CD14-positive monocyte (primary cell): ENCODE measurements at regions not wholly inside any gene's neighbourhood (a gene's known extent, or its start where the extent isn't known, plus 50 kb on each side); places are given as distances from the start of the nearest gene placed in this dataset.

ENCODE experiments used
- DNase-seq, 3 donors: peaks; one replicate each; pipeline ENCODE4 v3.0.0-alpha.2; 2011 to 2022
- H2AFZ ChIP-seq: 2 replicates; pipeline ENCODE4 v1.6.0; 2012; ENCODE audit warnings: mild to moderate bottlenecking, low read depth, low read length, inconsistent platforms; ENCODE audit not compliant: insufficient read depth, poor library complexity, severe bottlenecking
- H3K27ac ChIP-seq, 2 donors: 1 replicate in 1 of 2; 2 replicates in 1 of 2; pipeline ENCODE4 v1.5.1; 2012 to 2013; ENCODE audit warnings: low read length in 2 of 2, control low read depth in 1 of 2, inconsistent platforms in 1 of 2, low read depth in 1 of 2, mild to moderate bottlenecking in 1 of 2
- H3K27me3 ChIP-seq, 2 donors: one replicate each; pipeline versions ENCODE4 v1.6.0 to v1.6.1; 2011 to 2013; ENCODE audit warnings: low read length in 2 of 2; ENCODE audit not compliant: control insufficient read depth in 2 of 2, insufficient read depth in 2 of 2
- H3K36me3 ChIP-seq, 2 donors: replicated peaks in 1 of 2; 1 replicate in 1 of 2; 2 replicates in 1 of 2; pipeline versions ENCODE4 v1.5.1 to v1.6.1; 2012 to 2013; ENCODE audit warnings: low read length in 2 of 2, control low read depth in 1 of 2, inconsistent platforms in 1 of 2, mild to moderate bottlenecking in 1 of 2; ENCODE audit not compliant: insufficient read depth in 2 of 2, control insufficient read depth in 1 of 2
- H3K4me1 ChIP-seq, 2 donors: 1 replicate in 1 of 2; 2 replicates in 1 of 2; pipeline versions ENCODE4 v1.5.1 to v1.6.1; 2012 to 2013; ENCODE audit warnings: low read length in 2 of 2, control low read depth in 1 of 2, inconsistent platforms in 1 of 2, mild to moderate bottlenecking in 1 of 2, moderate library complexity in 1 of 2; ENCODE audit not compliant: insufficient read depth in 2 of 2, control insufficient read depth in 1 of 2
- H3K4me2 ChIP-seq: replicated peaks from 2 replicates; pipeline ENCODE3; 2012; ENCODE audit warnings: low read length, moderate library complexity, mild to moderate bottlenecking; ENCODE audit not compliant: poor library complexity, severe bottlenecking; ENCODE audit errors: extremely low read depth
- H3K4me3 ChIP-seq, 3 experiments: fragments of 200-600 bp in 1 of 3; sonication (generic) in 1 of 3; replicated peaks in 1 of 3; 1 replicate in 2 of 3; 2 replicates in 1 of 3; pipeline ENCODE4 v1.5.1; 2011 to 2013; ENCODE audit warnings: low read length in 3 of 3, mild to moderate bottlenecking in 3 of 3, control low read depth in 2 of 3, low read depth in 2 of 3, inconsistent platforms in 1 of 3, moderate library complexity in 1 of 3
- H3K79me2 ChIP-seq: 2 replicates; pipeline ENCODE4 v1.6.0; 2012; ENCODE audit warnings: mild to moderate bottlenecking, control low read depth, inconsistent platforms, low read length, moderate library complexity; ENCODE audit not compliant: insufficient read depth
- H3K9ac ChIP-seq: 2 replicates; pipeline ENCODE4 v1.6.0; 2017; ENCODE audit warnings: low read length, mild to moderate bottlenecking; ENCODE audit not compliant: insufficient read depth, poor library complexity, severe bottlenecking
- H3K9me3 ChIP-seq, 2 donors: replicated peaks in 1 of 2; 1 replicate in 1 of 2; 2 replicates in 1 of 2; pipeline versions ENCODE4 v1.5.1 to v1.6.1; 2012 to 2013; ENCODE audit warnings: low read length in 2 of 2, control low read depth in 1 of 2; ENCODE audit not compliant: control insufficient read depth in 1 of 2, insufficient read depth in 1 of 2
- H4K20me1 ChIP-seq: 2 replicates; pipeline ENCODE4 v1.6.0; 2012; ENCODE audit warnings: mild to moderate bottlenecking, low read length, control low read depth, moderate library complexity; ENCODE audit not compliant: insufficient read depth
- H3K27ac Mint-ChIP-seq, 7 donors: one replicate each; pipeline ENCODE4 v1.8.0; 2020; ENCODE audit warnings: mild to moderate bottlenecking in 7 of 7, mixed read lengths in 7 of 7, moderate library complexity in 6 of 7, inconsistent platforms in 2 of 7
- H3K27me3 Mint-ChIP-seq, 3 donors: one replicate each; pipeline ENCODE4 v1.8.0; 2021 to 2022; ENCODE audit warnings: low read depth in 3 of 3, mild to moderate bottlenecking in 3 of 3, mixed read lengths in 3 of 3, moderate library complexity in 3 of 3, inconsistent platforms in 1 of 3
- H3K36me3 Mint-ChIP-seq, 2 donors: one replicate each; pipeline ENCODE4 v1.8.0; 2020; ENCODE audit warnings: mixed read lengths in 2 of 2, inconsistent platforms in 1 of 2, mild to moderate bottlenecking in 1 of 2
- H3K4me1 Mint-ChIP-seq: one replicate; pipeline ENCODE4 v1.8.0; 2020; ENCODE audit warnings: mild to moderate bottlenecking, mixed read lengths
- H3K4me3 Mint-ChIP-seq, 2 donors: one replicate each; pipeline ENCODE4 v1.8.0; 2020; ENCODE audit warnings: mild to moderate bottlenecking in 2 of 2, mixed read lengths in 2 of 2, moderate library complexity in 1 of 2
- H3K9me3 Mint-ChIP-seq, 7 donors: one replicate each; pipeline ENCODE4 v1.8.0; 2020 to 2022; ENCODE audit warnings: mixed read lengths in 7 of 7, mild to moderate bottlenecking in 6 of 7, moderate library complexity in 6 of 7, inconsistent platforms in 2 of 7
- WGBS: methylation state at CpG from one replicate; pipeline ENCODE4 v1.1.5; 2013; ENCODE audit warnings: missing lambda C conversion rate; ENCODE audit not compliant: insufficient coverage; 5-methylcytosine and 5-hydroxymethylcytosine counted together
- intact Hi-C, 2 donors: fragments of 100-400 bp; cut with micrococcal nuclease; formaldehyde crosslinking; loops; one replicate each; pipeline versions ENCODE4 v1.15.0 to v1.15.1; 2023
- TF ChIP-seq, protein P1 (sequence below): fragments of 200-600 bp; IDR thresholded peaks from one replicate; pipeline ENCODE4 v1.8.0; 2022; ENCODE audit warnings: antibody characterized with exemption, mild to moderate bottlenecking

DNA sequence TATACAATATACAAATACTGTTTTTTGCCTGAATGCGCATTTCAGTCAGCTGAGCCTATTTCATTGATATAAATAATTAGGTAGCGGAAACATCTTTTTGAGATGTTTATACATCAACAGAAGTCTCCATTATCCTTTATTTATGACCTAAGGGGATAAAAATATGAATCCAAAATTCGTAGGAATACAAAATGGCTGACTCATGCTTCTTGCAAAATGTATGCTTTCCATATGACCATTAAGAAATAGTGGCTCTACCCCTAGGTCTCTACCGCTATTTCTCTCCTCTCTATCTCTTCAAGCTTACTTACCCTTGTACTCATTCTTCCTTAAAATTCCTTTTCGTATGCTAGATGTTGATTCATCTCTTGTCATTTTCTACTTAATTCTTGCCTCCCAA lies 338.4 kb upstream of the TMPRSS15 start:
- TF ChIP-seq, protein P1, sequence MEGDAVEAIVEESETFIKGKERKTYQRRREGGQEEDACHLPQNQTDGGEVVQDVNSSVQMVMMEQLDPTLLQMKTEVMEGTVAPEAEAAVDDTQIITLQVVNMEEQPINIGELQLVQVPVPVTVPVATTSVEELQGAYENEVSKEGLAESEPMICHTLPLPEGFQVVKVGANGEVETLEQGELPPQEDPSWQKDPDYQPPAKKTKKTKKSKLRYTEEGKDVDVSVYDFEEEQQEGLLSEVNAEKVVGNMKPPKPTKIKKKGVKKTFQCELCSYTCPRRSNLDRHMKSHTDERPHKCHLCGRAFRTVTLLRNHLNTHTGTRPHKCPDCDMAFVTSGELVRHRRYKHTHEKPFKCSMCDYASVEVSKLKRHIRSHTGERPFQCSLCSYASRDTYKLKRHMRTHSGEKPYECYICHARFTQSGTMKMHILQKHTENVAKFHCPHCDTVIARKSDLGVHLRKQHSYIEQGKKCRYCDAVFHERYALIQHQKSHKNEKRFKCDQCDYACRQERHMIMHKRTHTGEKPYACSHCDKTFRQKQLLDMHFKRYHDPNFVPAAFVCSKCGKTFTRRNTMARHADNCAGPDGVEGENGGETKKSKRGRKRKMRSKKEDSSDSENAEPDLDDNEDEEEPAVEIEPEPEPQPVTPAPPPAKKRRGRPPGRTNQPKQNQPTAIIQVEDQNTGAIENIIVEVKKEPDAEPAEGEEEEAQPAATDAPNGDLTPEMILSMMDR = no peak
- peaks cover 0 to 5% (median 3%) of the 10 kb centered on the region in 7 donors for H3K9me3 Mint-ChIP-seq
- WGBS = 75% methylated on average over 1 of the region's 5 CpGs
- H3K27ac Mint-ChIP-seq = no peak overlapping the region
- intact Hi-C loops = no loop called here
- H3K36me3 ChIP-seq = no peaks in the 10 kb centered on the region
- H3K27me3 Mint-ChIP-seq = no peaks in the 10 kb centered on the region
- H2AFZ ChIP-seq = no peak overlapping the region
- H3K4me1 Mint-ChIP-seq = no peaks in the 10 kb centered on the region
- peaks cover 0 to 5% of the 10 kb centered on the region in 2 donors for H3K9me3 ChIP-seq
- H3K27me3 ChIP-seq = no peaks in the 10 kb centered on the region
- no peak overlapping the region for H3K4me2 ChIP-seq
- no peaks in the 10 kb centered on the region for H4K20me1 ChIP-seq
- no peaks in the 10 kb centered on the region for H3K36me3 Mint-ChIP-seq
- no peaks in the 10 kb centered on the region for H3K4me1 ChIP-seq
- DNase-seq = no peak
- H3K79me2 ChIP-seq = no peaks in the 10 kb centered on the region
- no peak overlapping the region for H3K9ac ChIP-seq
- H3K27ac ChIP-seq = no peak overlapping the region
- no peak overlapping the region for H3K4me3 Mint-ChIP-seq
- H3K4me3 ChIP-seq = no peak overlapping the region

DNA sequence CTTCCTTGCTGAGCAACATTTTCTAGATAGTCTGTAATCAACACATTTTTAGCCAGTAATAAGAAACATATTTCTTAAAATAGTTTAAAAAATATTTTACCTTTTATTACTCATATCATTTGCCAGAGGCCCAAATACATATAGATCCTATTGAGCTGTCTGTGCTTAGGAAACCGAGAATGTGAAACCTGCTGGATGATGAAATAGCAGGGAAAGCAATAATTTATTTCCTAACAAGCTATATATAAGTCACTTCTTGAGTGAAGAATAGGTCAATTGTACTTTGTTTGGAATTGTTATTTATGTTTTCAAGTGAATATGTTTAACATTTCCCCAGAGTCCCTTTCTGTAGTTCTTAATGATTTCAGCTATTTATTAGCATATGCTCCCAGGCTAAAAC lies 339.9 kb upstream of the TMPRSS15 start:
- intact Hi-C loops = no loop called here
- Histone ChIP-seq H3K36me3 (no peaks in the 10 kb centered on the region), H2AFZ (no peak overlapping the region), H3K4me2 (no peak overlapping the region), H3K4me3 (no peak overlapping the region), H3K27ac (no peak overlapping the region), H3K9ac (no peak overlapping the region), H3K27me3 (no peaks in the 10 kb centered on the region), H4K20me1 (no peaks in the 10 kb centered on the region), H3K79me2 (no peaks in the 10 kb centered on the region), H3K4me1 (no peaks in the 10 kb centered on the region), H3K9me3 (peaks cover 3 to 8% of the 10 kb centered on the region in 2 donors)
- Mint-ChIP-seq H3K36me3 (no peaks in the 10 kb centered on the region), H3K27me3 (no peaks in the 10 kb centered on the region), H3K9me3 (peaks cover 0 to 5% (median 2%) of the 10 kb centered on the region in 7 donors), H3K4me1 (no peaks in the 10 kb centered on the region), H3K4me3 (no peak overlapping the region), H3K27ac (no peak overlapping the region)
- no CpG with 5 or more reads among the region's 1 CpG for WGBS
- no peak for DNase-seq
- TF ChIP-seq, protein P1 = no peak
